ENCODE measurements at regions not wholly inside any gene's neighbourhood (a gene's known extent, or its start where the extent isn't known, plus 50 kb on each side); places are given as distances from the start of the nearest gene placed in this dataset.

DNA sequence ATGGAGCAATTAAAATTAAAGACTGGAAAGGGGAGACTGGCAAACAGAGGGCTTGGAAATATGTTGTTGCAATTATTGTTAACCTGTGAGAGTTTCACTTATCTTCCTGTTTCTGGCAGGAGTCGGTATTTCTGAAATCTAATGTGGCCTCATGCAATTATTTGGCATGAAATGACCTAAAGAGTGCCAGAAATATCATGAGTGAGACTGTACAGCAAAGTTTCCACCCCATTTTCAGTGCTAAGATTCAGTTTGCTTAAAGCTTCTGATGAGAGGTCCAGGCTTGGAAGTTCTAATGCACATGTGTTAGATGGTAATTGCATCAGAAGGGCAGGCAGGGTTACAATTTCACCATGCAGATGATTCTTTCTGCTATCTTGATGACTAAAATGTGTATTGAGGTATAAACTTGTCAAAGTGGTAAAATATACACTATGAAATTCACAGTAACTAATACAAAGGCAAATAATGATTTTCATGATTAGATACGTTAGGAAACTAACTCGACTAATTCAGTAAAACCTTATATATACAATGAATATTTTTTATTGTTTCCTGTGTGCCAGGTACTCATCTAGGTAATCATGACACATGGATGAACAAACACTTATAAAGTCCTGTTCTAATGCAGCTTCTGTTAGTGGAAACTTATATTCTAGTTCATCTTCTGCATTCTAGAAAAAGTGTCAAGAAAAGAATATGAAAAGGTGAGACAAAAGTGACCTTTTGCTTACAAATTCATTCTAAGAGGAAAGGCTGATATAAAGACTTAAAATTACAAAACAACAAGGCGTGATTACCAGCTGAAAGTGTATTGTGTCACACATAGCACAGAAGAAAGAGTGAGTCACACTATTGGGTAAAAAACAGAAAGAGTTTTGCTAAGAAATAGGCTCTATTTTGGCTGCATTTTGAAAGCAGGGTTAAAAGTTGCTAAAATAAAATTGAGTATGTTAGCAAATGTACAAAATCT is 533.4 kb upstream of the SEMA3D start:
- DNase-seq (ENCODE audit: low read depth): peak; percentile 61
- H3K4me3 ChIP-seq (ENCODE audit: low read depth, low read length): no peak overlapping the region
- TF ChIP-seq, protein P1, sequence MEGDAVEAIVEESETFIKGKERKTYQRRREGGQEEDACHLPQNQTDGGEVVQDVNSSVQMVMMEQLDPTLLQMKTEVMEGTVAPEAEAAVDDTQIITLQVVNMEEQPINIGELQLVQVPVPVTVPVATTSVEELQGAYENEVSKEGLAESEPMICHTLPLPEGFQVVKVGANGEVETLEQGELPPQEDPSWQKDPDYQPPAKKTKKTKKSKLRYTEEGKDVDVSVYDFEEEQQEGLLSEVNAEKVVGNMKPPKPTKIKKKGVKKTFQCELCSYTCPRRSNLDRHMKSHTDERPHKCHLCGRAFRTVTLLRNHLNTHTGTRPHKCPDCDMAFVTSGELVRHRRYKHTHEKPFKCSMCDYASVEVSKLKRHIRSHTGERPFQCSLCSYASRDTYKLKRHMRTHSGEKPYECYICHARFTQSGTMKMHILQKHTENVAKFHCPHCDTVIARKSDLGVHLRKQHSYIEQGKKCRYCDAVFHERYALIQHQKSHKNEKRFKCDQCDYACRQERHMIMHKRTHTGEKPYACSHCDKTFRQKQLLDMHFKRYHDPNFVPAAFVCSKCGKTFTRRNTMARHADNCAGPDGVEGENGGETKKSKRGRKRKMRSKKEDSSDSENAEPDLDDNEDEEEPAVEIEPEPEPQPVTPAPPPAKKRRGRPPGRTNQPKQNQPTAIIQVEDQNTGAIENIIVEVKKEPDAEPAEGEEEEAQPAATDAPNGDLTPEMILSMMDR (IDR thresholded peaks at IDR 0.05; ENCODE audit: insufficient read depth, low read depth, low read length): no peak

- TF ChIP-seq, protein P1 (IDR thresholded peaks at IDR 0.05; ENCODE audit: insufficient read depth, low read depth, low read length): no peak
- H3K4me3 ChIP-seq (ENCODE audit: low read depth, low read length): no peak overlapping the region
- no peak for DNase-seq (ENCODE audit: low read depth)
Measured at GRCh38 chr7:85716353-85716752, 529.5 kb upstream of the SEMA3D start.

DNA sequence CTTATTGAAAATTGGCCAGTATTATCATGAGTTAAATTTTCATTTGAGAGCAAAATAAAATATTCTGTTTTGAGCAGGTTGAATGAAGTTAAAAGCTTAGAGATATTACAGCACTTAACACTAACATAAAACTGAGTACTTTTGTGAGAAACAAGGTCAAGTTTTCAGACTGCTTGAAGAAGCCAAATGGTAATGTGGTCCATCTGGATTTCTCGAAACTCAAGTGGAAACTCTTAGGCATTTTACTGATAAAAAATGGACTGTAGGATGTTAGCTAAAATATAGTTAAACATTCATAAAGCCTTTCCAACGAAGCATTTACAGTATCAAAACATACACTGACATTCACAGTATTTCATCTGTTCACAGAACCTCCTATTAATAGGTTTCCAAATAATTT is 528.1 kb upstream of the SEMA3D start:
- DNase-seq (ENCODE audit: low read depth): no peak
- TF ChIP-seq, protein P1 (IDR thresholded peaks at IDR 0.05; ENCODE audit: insufficient read depth, low read depth, low read length): no peak
- no peak overlapping the region for H3K4me3 ChIP-seq (ENCODE audit: low read depth, low read length)

DNA sequence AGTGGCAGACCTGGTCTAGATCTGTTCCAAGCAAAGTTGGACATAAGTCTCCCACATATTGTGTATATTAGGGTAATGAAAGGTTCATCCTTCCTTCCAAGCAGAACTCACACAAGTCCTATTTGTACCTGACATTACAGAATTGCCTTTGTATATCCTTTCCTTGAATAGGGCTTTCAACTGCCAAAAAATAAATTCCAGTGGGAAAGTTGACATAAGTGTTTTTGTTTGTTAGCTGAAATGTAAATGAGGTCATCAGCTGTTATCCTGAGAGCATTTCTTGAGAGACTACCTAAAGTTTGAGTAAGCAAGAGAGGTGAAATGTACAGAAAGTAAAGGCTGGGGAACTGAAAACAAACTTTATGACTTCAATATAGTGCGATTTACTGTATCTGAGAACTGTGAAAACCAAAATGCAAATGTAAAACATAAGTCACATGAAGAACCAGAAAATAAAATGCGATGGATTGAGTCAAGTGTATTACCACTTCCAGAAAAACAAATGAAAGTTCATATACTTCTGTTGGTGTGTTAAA is 527.3 kb upstream of the SEMA3D start:
- no peak for DNase-seq (ENCODE audit: low read depth)
- TF ChIP-seq, protein P1 (IDR thresholded peaks at IDR 0.05; ENCODE audit: insufficient read depth, low read depth, low read length): no peak

DNA sequence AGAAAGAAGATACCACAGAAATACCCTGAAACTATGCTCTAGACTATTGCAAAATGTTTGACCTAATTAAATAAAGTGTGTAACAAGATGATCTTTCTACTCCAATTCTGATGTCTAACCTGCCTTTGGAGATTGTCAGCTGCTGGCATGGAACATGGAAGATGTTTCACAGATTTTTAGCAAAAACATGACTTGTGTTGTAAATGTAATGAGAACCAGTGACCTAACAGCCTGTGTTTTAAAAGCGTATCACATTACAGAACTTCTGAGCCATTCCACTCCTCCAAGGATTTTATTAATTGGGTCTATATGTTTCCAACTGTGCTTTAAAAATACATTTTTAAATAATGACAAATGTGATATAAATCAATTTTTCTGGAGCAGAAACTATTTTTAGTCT is 526.3 kb upstream of the SEMA3D start:
- H3K4me3 ChIP-seq (ENCODE audit: low read depth, low read length): no peak overlapping the region
- TF ChIP-seq, protein P1 (IDR thresholded peaks at IDR 0.05; ENCODE audit: insufficient read depth, low read depth, low read length): no peak
- no peak for DNase-seq (ENCODE audit: low read depth)

More for the DNA sequence above, 527.3 kb upstream of the SEMA3D start:
- H3K4me3 ChIP-seq (ENCODE audit: low read depth, low read length): no peak overlapping the region

GRCh38 chr7:85711894-85712293 is 525.0 kb upstream of the SEMA3D start:
- H3K4me3 ChIP-seq (ENCODE audit: low read depth, low read length): no peak overlapping the region
- TF ChIP-seq, protein P1 (IDR thresholded peaks at IDR 0.05; ENCODE audit: insufficient read depth, low read depth, low read length): no peak
- DNase-seq (ENCODE audit: low read depth): no peak

Data from fibroblast of villous mesenchyme (primary cell).